ENCODE measurements at regions not wholly inside any gene's neighbourhood (a gene's known extent, or its start where the extent isn't known, plus 50 kb on each side); places are given as distances from the start of the nearest gene placed in this dataset.
"Not testable (repeated sequence)": the region's sequence is repeated elsewhere in the genome, so short reads cannot be mapped to it uniquely, and the experiment has no call there.

- no peaks in the 10 kb centered on the region for H3K9me3 ChIP-seq (ENCODE audit: low read depth, low read length)
- H3K9ac ChIP-seq (ENCODE audit: insufficient read length), result no peak overlapping the region
- H3K36me3 ChIP-seq (ENCODE audit: insufficient read depth, low read length), result no peaks in the 10 kb centered on the region
- no peak for TF ChIP-seq POLR2AphosphoS5 (IDR thresholded peaks at IDR 0.05; ENCODE audit: borderline replicate concordance, low read depth, low read length)
- no peak for TF ChIP-seq FOXP2 (optimal IDR thresholded peaks at IDR 0.05; ENCODE audit: control extremely low read depth, extremely low read length, insufficient read depth)
- TF ChIP-seq EZH2 (IDR thresholded peaks at IDR 0.05), result no peak
- no peak overlapping the region for H3K27ac ChIP-seq
- H3K4me3 ChIP-seq, result no peak overlapping the region
- DNase-seq (ENCODE audit: low read depth, low spot score), result no peak
Observed at GRCh38 chr13:70516226-70516625, 408.0 kb upstream of the KLHL1 start.

- H3K27ac ChIP-seq; DNase-seq (ENCODE audit: low read depth, low spot score); H3K9ac ChIP-seq (ENCODE audit: insufficient read length); H3K36me3 ChIP-seq (ENCODE audit: insufficient read depth, low read length); H3K4me3 ChIP-seq; H3K9me3 ChIP-seq (ENCODE audit: low read depth, low read length): not testable (repeated sequence)
Observed at GRCh38 chr13:70511861-70512417, 403.7 kb upstream of the KLHL1 start.

GRCh38 chr13:70505809-70506208 lies 397.6 kb upstream of the KLHL1 start:
- TF ChIP-seq FOXP2 (optimal IDR thresholded peaks at IDR 0.05; ENCODE audit: control extremely low read depth, extremely low read length, insufficient read depth) (no peak), EZH2 (IDR thresholded peaks at IDR 0.05) (no peak), POLR2AphosphoS5 (IDR thresholded peaks at IDR 0.05; ENCODE audit: borderline replicate concordance, low read depth, low read length) (no peak)
- no peak for DNase-seq (ENCODE audit: low read depth, low spot score)
- no peaks in the 10 kb centered on the region for H3K36me3 ChIP-seq (ENCODE audit: insufficient read depth, low read length)
- H3K9ac ChIP-seq (ENCODE audit: insufficient read length), result no peak overlapping the region
- no peak overlapping the region for H3K27ac ChIP-seq
- no peak overlapping the region for H3K4me3 ChIP-seq
- no peaks in the 10 kb centered on the region for H3K9me3 ChIP-seq (ENCODE audit: low read depth, low read length)

- H3K4me3 ChIP-seq, result no peak overlapping the region
- TF ChIP-seq EZH2 (IDR thresholded peaks at IDR 0.05) (no peak), FOXP2 (optimal IDR thresholded peaks at IDR 0.05; ENCODE audit: control extremely low read depth, extremely low read length, insufficient read depth) (no peak), POLR2AphosphoS5 (IDR thresholded peaks at IDR 0.05; ENCODE audit: borderline replicate concordance, low read depth, low read length) (no peak)
- no peak overlapping the region for H3K9ac ChIP-seq (ENCODE audit: insufficient read length)
- no peaks in the 10 kb centered on the region for H3K36me3 ChIP-seq (ENCODE audit: insufficient read depth, low read length)
- no peak overlapping the region for H3K27ac ChIP-seq
- DNase-seq (ENCODE audit: low read depth, low spot score), result no peak
- no peaks in the 10 kb centered on the region for H3K9me3 ChIP-seq (ENCODE audit: low read depth, low read length)
Observed at GRCh38 chr13:70502944-70503343, 394.7 kb upstream of the KLHL1 start.

GRCh38 chr13:70490320-70490935 lies 382.2 kb upstream of the KLHL1 start:
- H3K36me3 ChIP-seq (ENCODE audit: insufficient read depth, low read length), result no peaks in the 10 kb centered on the region
- no peaks in the 10 kb centered on the region for H3K9me3 ChIP-seq (ENCODE audit: low read depth, low read length)
- H3K9ac ChIP-seq (ENCODE audit: insufficient read length), result no peak overlapping the region
- H3K27ac ChIP-seq, result no peak overlapping the region
- H3K4me3 ChIP-seq, result no peak overlapping the region
- TF ChIP-seq FOXP2 (optimal IDR thresholded peaks at IDR 0.05; ENCODE audit: control extremely low read depth, extremely low read length, insufficient read depth) (no peak), EZH2 (IDR thresholded peaks at IDR 0.05) (no peak), POLR2AphosphoS5 (IDR thresholded peaks at IDR 0.05; ENCODE audit: borderline replicate concordance, low read depth, low read length) (no peak)
- DNase-seq (ENCODE audit: low read depth, low spot score), result no peak

GRCh38 chr13:70484931-70485330 lies 376.7 kb upstream of the KLHL1 start:
- Histone ChIP-seq H3K27ac (no peak overlapping the region), H3K36me3 (ENCODE audit: insufficient read depth, low read length) (no peaks in the 10 kb centered on the region), H3K9ac (ENCODE audit: insufficient read length) (no peak overlapping the region), H3K4me3 (no peak overlapping the region), H3K9me3 (ENCODE audit: low read depth, low read length) (no peaks in the 10 kb centered on the region)
- TF ChIP-seq POLR2AphosphoS5 (IDR thresholded peaks at IDR 0.05; ENCODE audit: borderline replicate concordance, low read depth, low read length) (no peak), EZH2 (IDR thresholded peaks at IDR 0.05) (no peak), FOXP2 (optimal IDR thresholded peaks at IDR 0.05; ENCODE audit: control extremely low read depth, extremely low read length, insufficient read depth) (no peak)
- no peak for DNase-seq (ENCODE audit: low read depth, low spot score)

- TF ChIP-seq EZH2 (IDR thresholded peaks at IDR 0.05) (no peak), POLR2AphosphoS5 (IDR thresholded peaks at IDR 0.05; ENCODE audit: borderline replicate concordance, low read depth, low read length) (no peak), FOXP2 (optimal IDR thresholded peaks at IDR 0.05; ENCODE audit: control extremely low read depth, extremely low read length, insufficient read depth) (no peak)
- Histone ChIP-seq H3K4me3 (no peak overlapping the region), H3K36me3 (ENCODE audit: insufficient read depth, low read length) (no peaks in the 10 kb centered on the region), H3K9ac (ENCODE audit: insufficient read length) (no peak overlapping the region), H3K27ac (no peak overlapping the region), H3K9me3 (ENCODE audit: low read depth, low read length) (no peaks in the 10 kb centered on the region)
- no peak for DNase-seq (ENCODE audit: low read depth, low spot score)
Observed at GRCh38 chr13:70483599-70484276, 375.5 kb upstream of the KLHL1 start.

- DNase-seq (ENCODE audit: low read depth, low spot score), result peak; percentile 22
- Histone ChIP-seq H3K4me3 (no peak overlapping the region), H3K27ac (peak overlapping the region; percentile 10; the same call in 1 of the 2 replicates), H3K36me3 (ENCODE audit: insufficient read depth, low read length) (no peaks in the 10 kb centered on the region), H3K9ac (ENCODE audit: insufficient read length) (no peak overlapping the region), H3K9me3 (ENCODE audit: low read depth, low read length) (no peaks in the 10 kb centered on the region)
- TF ChIP-seq EZH2 (IDR thresholded peaks at IDR 0.05) (no peak), POLR2AphosphoS5 (IDR thresholded peaks at IDR 0.05; ENCODE audit: borderline replicate concordance, low read depth, low read length) (no peak), FOXP2 (optimal IDR thresholded peaks at IDR 0.05; ENCODE audit: control extremely low read depth, extremely low read length, insufficient read depth) (no peak)
Observed at GRCh38 chr13:70473907-70474306, 365.7 kb upstream of the KLHL1 start.

Measured in SK-N-MC (cell line).